SK-N-SH (cell line): ENCODE measurements at regions not wholly inside any gene's neighbourhood (a gene's known extent, or its start where the extent isn't known, plus 50 kb on each side); places are given as distances from the start of the nearest gene placed in this dataset.

ENCODE experiments used
- CTCF ChIA-PET: fragments of 300-600, 350-600 bp; formaldehyde crosslinking; extraction: SDS; loops from one replicate; lab custom pipeline; 2021; lab: Yijun Ruan, JAX
- POLR2A ChIA-PET: fragments of 350-600 bp; sonication (Branson Sonifier 250); formaldehyde crosslinking; extraction: SDS; loops from one replicate; lab custom pipeline; 2020; ENCODE audit warnings: antibody characterized with exemption, inconsistent platforms; lab: Yijun Ruan, JAX
- DNase-seq: peaks from one replicate; pipeline ENCODE4 v3.0.0; 2012
- H2AFZ ChIP-seq: fragments of 200-600 bp; sonication (generic); 2 replicates; pipeline ENCODE4 v1.8.1; 2016; ENCODE audit warnings: antibody characterized with exemption, mild to moderate bottlenecking, low read depth
- H3F3A ChIP-seq: fragments of 200-600 bp; sonication (generic); replicated peaks from 2 replicates; pipeline ENCODE3; 2016; ENCODE audit warnings: antibody characterized with exemption, mild to moderate bottlenecking; ENCODE audit not compliant: insufficient read depth
- H3K27ac ChIP-seq, 2 experiments: fragments of 200-500 bp in 1 of 2; fragments of 200-600 bp in 1 of 2; sonication (Bioruptor generic) in 1 of 2; sonication (generic), shearing (Covaris generic) in 1 of 2; 2 replicates each; pipeline versions ENCODE4 v1.5.1 to v1.6.1; 2014 to 2016; ENCODE audit warnings: low read depth in 2 of 2, inconsistent platforms in 1 of 2, low read length in 1 of 2, mild to moderate bottlenecking in 1 of 2, mixed read lengths in 1 of 2
- H3K27me3 ChIP-seq: fragments of 200-600 bp; sonication (generic), shearing (Covaris generic); 2 replicates; pipeline ENCODE4 v1.6.1; 2016; ENCODE audit warnings: mixed run types; ENCODE audit not compliant: insufficient read depth
- H3K36me3 ChIP-seq, 2 experiments: fragments of 200-500 bp in 1 of 2; fragments of 200-600 bp in 1 of 2; sonication (Bioruptor generic) in 1 of 2; sonication (generic) in 1 of 2; replicated peaks in 1 of 2; 2 replicates each; pipeline versions ENCODE3 to v1.5.1; 2014 to 2016; ENCODE audit warnings: low read length in 1 of 2, mild to moderate bottlenecking in 1 of 2; ENCODE audit not compliant: insufficient read depth in 2 of 2, control insufficient read depth in 1 of 2
- H3K4me1 ChIP-seq, 2 experiments: fragments of 200-500 bp in 1 of 2; fragments of 200-600 bp in 1 of 2; sonication (Bioruptor generic) in 1 of 2; sonication (generic), shearing (Covaris generic) in 1 of 2; 2 replicates each; pipeline versions ENCODE4 v1.5.1 to v1.6.1; 2014 to 2016; ENCODE audit warnings: low read depth in 1 of 2, low read length in 1 of 2, mixed run types in 1 of 2; ENCODE audit not compliant: insufficient read depth in 2 of 2, control insufficient read depth in 1 of 2
- H3K4me2 ChIP-seq: fragments of 200-600 bp; sonication (generic), shearing (Covaris generic); 2 replicates; pipeline ENCODE4 v1.6.1; 2017; ENCODE audit warnings: mixed run types
- H3K4me3 ChIP-seq, 2 experiments: fragments of 200-500 bp in 1 of 2; fragments of 200-600 bp in 1 of 2; sonication (Bioruptor generic) in 1 of 2; sonication (generic), shearing (Covaris generic) in 1 of 2; 2 replicates each; pipeline versions ENCODE4 v1.5.1 to v1.8.1; 2014 to 2016; ENCODE audit warnings: low read depth in 2 of 2, inconsistent platforms in 1 of 2, low read length in 1 of 2, mild to moderate bottlenecking in 1 of 2, mixed read lengths in 1 of 2, moderate library complexity in 1 of 2
- H3K79me2 ChIP-seq: fragments of 200-600 bp; sonication (generic); 2 replicates; pipeline ENCODE4 v1.8.1; 2017; ENCODE audit warnings: mild to moderate bottlenecking; ENCODE audit not compliant: insufficient read depth
- H3K9ac ChIP-seq: fragments of 200-600 bp; sonication (generic); 2 replicates; pipeline ENCODE4 v1.6.1; 2017; ENCODE audit warnings: mixed run types
- H3K9me2 ChIP-seq: fragments of 200-600 bp; sonication (generic); 2 replicates; pipeline ENCODE4 v1.6.1; 2017; ENCODE audit warnings: mixed run types
- H3K9me3 ChIP-seq: fragments of 200-600 bp; sonication (generic); 2 replicates; pipeline ENCODE4 v1.6.1; 2017; ENCODE audit warnings: mixed run types, mild to moderate bottlenecking, moderate library complexity
- H4K20me1 ChIP-seq: fragments of 200-600 bp; sonication (generic); 2 replicates; pipeline ENCODE4 v1.6.1; 2017; ENCODE audit warnings: mild to moderate bottlenecking, mixed run types; ENCODE audit not compliant: insufficient read depth
- CHD2 ChIP-seq: fragments of 150-350 bp; IDR thresholded peaks from 2 replicates; pipeline ENCODE4 v1.6.1; 2018; ENCODE audit warnings: low read length; ENCODE audit not compliant: partially characterized antibody
- ELF1 ChIP-seq: IDR thresholded peaks from 2 replicates; pipeline ENCODE4 v1.4.0; 2012
- EP300 ChIP-seq, 2 experiments: IDR thresholded peaks; 2 replicates each; pipeline versions ENCODE4 v1.4.0 to v1.6.1; 2012; ENCODE audit warnings: borderline replicate concordance in 1 of 2, low read depth in 1 of 2, low read length in 1 of 2
- EZH2phosphoT487 ChIP-seq: fragments of 200-600 bp; sonication (generic); IDR thresholded peaks from 2 replicates; pipeline ENCODE4 v1.6.1; 2017; ENCODE audit warnings: low read depth, mixed run types, mild to moderate bottlenecking, antibody characterized with exemption, moderate library complexity, borderline replicate concordance
- FOSL2 ChIP-seq: IDR thresholded peaks from 2 replicates; pipeline ENCODE4 v1.4.0; 2012; ENCODE audit warnings: low read depth, mild to moderate bottlenecking, moderate library complexity, borderline replicate concordance
- FOXJ3 ChIP-seq: sonication (generic); formaldehyde crosslinking; IDR thresholded peaks from 2 replicates; pipeline ENCODE4 v1.5.1; 2020; ENCODE audit warnings: mild to moderate bottlenecking, missing genetic modification reagents
- GABPA ChIP-seq: IDR thresholded peaks from 2 replicates; pipeline ENCODE4 v1.4.0; 2012; ENCODE audit warnings: low read depth, mild to moderate bottlenecking
- GATA2 ChIP-seq: sonication (generic); formaldehyde crosslinking; IDR thresholded peaks from 2 replicates; pipeline ENCODE4 v1.5.0; 2020; ENCODE audit warnings: mild to moderate bottlenecking, missing genetic modification reagents
- MEF2A ChIP-seq: IDR thresholded peaks from 2 replicates; pipeline ENCODE4 v1.4.0; 2012; ENCODE audit warnings: low read depth, borderline replicate concordance
- MXI1 ChIP-seq: IDR thresholded peaks from 2 replicates; pipeline ENCODE4 v1.6.1; 2012; ENCODE audit warnings: mild to moderate bottlenecking, low read depth, low read length, improper control_type of control experiment
- NFIC ChIP-seq: IDR thresholded peaks from 2 replicates; pipeline ENCODE4 v1.4.0; 2012; ENCODE audit warnings: borderline replicate concordance
- NRF1 ChIP-seq: IDR thresholded peaks from 2 replicates; pipeline ENCODE4 v1.6.1; 2012; ENCODE audit warnings: low read depth, mild to moderate bottlenecking, low read length
- RAD21 ChIP-seq: IDR thresholded peaks from 2 replicates; pipeline ENCODE4 v1.6.1; 2012; ENCODE audit warnings: mild to moderate bottlenecking, low read length
- RFX5 ChIP-seq: IDR thresholded peaks from 2 replicates; pipeline ENCODE4 v1.6.1; 2012; ENCODE audit warnings: mild to moderate bottlenecking, improper control_type of control experiment, low read length
- RXRA ChIP-seq: IDR thresholded peaks from 2 replicates; pipeline ENCODE4 v1.4.0; 2012; ENCODE audit warnings: low read depth, mild to moderate bottlenecking, borderline replicate concordance
- SIN3A ChIP-seq: IDR thresholded peaks from 2 replicates; pipeline ENCODE4 v1.6.1; 2012; ENCODE audit warnings: low read depth, mild to moderate bottlenecking, low read length, moderate library complexity, borderline replicate concordance
- TAF1 ChIP-seq: IDR thresholded peaks from 2 replicates; pipeline ENCODE4 v1.6.1; 2012; ENCODE audit warnings: low read depth, mild to moderate bottlenecking, low read length, moderate library complexity, borderline replicate concordance
- TCF12 ChIP-seq: IDR thresholded peaks from 2 replicates; pipeline ENCODE4 v1.4.0; 2012
- TEAD4 ChIP-seq: IDR thresholded peaks from 2 replicates; pipeline ENCODE4 v1.4.0; 2012; ENCODE audit warnings: mild to moderate bottlenecking, borderline replicate concordance; ENCODE audit not compliant: insufficient read depth
- TF ChIP-seq, protein P1 (sequence below): IDR thresholded peaks from 2 replicates; pipeline ENCODE4 v1.6.1; 2012; ENCODE audit warnings: mild to moderate bottlenecking, low read depth, low read length, moderate library complexity
- TF ChIP-seq, protein P2 (sequence below): fragments of 150-350 bp; IDR thresholded peaks from 2 replicates; pipeline ENCODE4 v1.6.1; 2017; ENCODE audit warnings: antibody characterized with exemption, low read length, low read depth, borderline replicate concordance
- TF ChIP-seq, protein P3 (sequence below): IDR thresholded peaks from 2 replicates; pipeline ENCODE4 v1.4.0; 2012; ENCODE audit warnings: low read depth

DNA sequence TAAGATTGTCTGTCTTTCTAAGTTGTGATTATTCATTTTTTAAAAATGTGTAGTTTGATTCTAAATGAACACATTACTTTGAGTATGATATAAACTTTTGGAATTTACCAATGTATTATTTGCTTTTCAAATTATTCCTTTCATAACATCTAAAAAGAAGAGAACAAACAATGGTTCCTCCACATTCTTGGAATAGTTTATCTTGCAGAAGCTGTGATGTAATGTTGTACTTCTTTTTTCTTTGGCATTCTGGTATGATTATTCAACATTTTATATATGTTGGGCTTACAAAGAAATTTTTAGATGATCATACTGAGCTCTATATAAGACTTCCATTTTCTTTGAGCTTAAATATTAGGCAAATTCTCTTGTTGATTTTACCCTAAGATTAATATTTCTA lies 419.2 kb downstream of the DIPK2A start:
- Histone ChIP-seq H3K36me3 (no peaks in the 10 kb centered on the region), H2AFZ (no peak overlapping the region), H3K27ac (no peak overlapping the region), H3K27me3 (no peaks in the 10 kb centered on the region), H3K4me3 (no peak overlapping the region), H3K79me2 (no peaks in the 10 kb centered on the region), H3K9ac (no peak overlapping the region), H3F3A (no peaks in the 10 kb centered on the region), H3K4me1 (no peaks in the 10 kb centered on the region), H4K20me1 (no peaks in the 10 kb centered on the region), H3K9me2 (no peaks in the 10 kb centered on the region), H3K4me2 (no peak overlapping the region), H3K9me3 (no peaks in the 10 kb centered on the region)
- TF ChIP-seq CHD2 (no peak), RAD21 (no peak), RXRA (no peak), TAF1 (no peak), FOSL2 (no peak), GATA2 (no peak), EP300 (IDR thresholded peaks at IDR 0.05; ENCODE audit: borderline replicate concordance in 1 of 2, low read depth in 1 of 2, low read length in 1 of 2) (no peak), NRF1 (no peak), RFX5 (no peak), EZH2phosphoT487 (no peak)
- TF ChIP-seq, protein P1, sequence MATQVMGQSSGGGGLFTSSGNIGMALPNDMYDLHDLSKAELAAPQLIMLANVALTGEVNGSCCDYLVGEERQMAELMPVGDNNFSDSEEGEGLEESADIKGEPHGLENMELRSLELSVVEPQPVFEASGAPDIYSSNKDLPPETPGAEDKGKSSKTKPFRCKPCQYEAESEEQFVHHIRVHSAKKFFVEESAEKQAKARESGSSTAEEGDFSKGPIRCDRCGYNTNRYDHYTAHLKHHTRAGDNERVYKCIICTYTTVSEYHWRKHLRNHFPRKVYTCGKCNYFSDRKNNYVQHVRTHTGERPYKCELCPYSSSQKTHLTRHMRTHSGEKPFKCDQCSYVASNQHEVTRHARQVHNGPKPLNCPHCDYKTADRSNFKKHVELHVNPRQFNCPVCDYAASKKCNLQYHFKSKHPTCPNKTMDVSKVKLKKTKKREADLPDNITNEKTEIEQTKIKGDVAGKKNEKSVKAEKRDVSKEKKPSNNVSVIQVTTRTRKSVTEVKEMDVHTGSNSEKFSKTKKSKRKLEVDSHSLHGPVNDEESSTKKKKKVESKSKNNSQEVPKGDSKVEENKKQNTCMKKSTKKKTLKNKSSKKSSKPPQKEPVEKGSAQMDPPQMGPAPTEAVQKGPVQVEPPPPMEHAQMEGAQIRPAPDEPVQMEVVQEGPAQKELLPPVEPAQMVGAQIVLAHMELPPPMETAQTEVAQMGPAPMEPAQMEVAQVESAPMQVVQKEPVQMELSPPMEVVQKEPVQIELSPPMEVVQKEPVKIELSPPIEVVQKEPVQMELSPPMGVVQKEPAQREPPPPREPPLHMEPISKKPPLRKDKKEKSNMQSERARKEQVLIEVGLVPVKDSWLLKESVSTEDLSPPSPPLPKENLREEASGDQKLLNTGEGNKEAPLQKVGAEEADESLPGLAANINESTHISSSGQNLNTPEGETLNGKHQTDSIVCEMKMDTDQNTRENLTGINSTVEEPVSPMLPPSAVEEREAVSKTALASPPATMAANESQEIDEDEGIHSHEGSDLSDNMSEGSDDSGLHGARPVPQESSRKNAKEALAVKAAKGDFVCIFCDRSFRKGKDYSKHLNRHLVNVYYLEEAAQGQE: no peak
- TF ChIP-seq, protein P2, sequence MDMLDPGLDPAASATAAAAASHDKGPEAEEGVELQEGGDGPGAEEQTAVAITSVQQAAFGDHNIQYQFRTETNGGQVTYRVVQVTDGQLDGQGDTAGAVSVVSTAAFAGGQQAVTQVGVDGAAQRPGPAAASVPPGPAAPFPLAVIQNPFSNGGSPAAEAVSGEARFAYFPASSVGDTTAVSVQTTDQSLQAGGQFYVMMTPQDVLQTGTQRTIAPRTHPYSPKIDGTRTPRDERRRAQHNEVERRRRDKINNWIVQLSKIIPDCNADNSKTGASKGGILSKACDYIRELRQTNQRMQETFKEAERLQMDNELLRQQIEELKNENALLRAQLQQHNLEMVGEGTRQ: no peak
- TF ChIP-seq, protein P3, sequence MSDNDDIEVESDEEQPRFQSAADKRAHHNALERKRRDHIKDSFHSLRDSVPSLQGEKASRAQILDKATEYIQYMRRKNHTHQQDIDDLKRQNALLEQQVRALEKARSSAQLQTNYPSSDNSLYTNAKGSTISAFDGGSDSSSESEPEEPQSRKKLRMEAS: no peak
- no peak for DNase-seq
- POLR2A ChIA-PET: no interaction called here
- CTCF ChIA-PET: no interaction called here

DNA sequence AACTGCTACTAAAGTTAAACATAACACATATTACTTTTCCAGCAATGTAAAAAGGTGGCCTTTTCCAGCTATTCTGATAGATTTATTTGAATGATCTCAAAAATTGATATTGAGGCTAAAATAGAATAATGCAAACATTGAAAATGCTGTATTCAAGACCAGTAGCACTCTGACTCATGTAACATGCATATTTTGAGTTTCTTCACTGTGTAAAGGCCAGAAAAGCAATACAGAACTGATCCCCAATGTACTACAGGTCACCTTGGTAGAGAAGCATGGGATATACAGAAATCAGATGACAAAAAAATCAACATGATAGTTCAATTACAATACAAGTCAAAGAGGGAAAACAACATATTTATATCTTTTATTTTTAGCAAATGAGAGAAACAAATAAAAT lies 419.6 kb downstream of the DIPK2A start:
- no peak overlapping the region for H3K4me2 ChIP-seq
- H3K9me2 ChIP-seq: no peaks in the 10 kb centered on the region
- H3K79me2 ChIP-seq: no peaks in the 10 kb centered on the region
- no peaks in the 10 kb centered on the region for H3K4me1 ChIP-seq
- no peak overlapping the region for H3K9ac ChIP-seq
- CTCF ChIA-PET: no interaction called here
- no peak overlapping the region for H3K27ac ChIP-seq
- no peaks in the 10 kb centered on the region for H3K36me3 ChIP-seq
- no peaks in the 10 kb centered on the region for H3K9me3 ChIP-seq
- no peak for DNase-seq
- H4K20me1 ChIP-seq: no peaks in the 10 kb centered on the region
- POLR2A ChIA-PET: no interaction called here
- H3K4me3 ChIP-seq: no peak overlapping the region
- H2AFZ ChIP-seq: no peak overlapping the region
- no peaks in the 10 kb centered on the region for H3F3A ChIP-seq
- no peaks in the 10 kb centered on the region for H3K27me3 ChIP-seq
- TF ChIP-seq MXI1 (no peak), ELF1 (no peak), TEAD4 (no peak), TCF12 (no peak), NRF1 (no peak), GABPA (no peak), MEF2A (no peak), RAD21 (no peak), RFX5 (no peak), FOXJ3 (CRISPR knock-in tag) (no peak), FOSL2 (no peak), NFIC (no peak), GATA2 (no peak), SIN3A (no peak)
- TF ChIP-seq, protein P1: no peak
